ENCODE measurements at regions not wholly inside any gene's neighbourhood (a gene's known extent, or its start where the extent isn't known, plus 50 kb on each side); places are given as distances from the start of the nearest gene placed in this dataset.
"Not testable (repeated sequence)": the region's sequence is repeated elsewhere in the genome, so short reads cannot be mapped to it uniquely, and the experiment has no call there.

GRCh38 chr3:80897005-80897404 lies 864.4 kb downstream of the GBE1 start:
- not testable (repeated sequence) for DNase-seq

- DNase-seq, result no peak
Measured at GRCh38 chr3:80890571-80890970, 870.9 kb downstream of the GBE1 start.

DNA sequence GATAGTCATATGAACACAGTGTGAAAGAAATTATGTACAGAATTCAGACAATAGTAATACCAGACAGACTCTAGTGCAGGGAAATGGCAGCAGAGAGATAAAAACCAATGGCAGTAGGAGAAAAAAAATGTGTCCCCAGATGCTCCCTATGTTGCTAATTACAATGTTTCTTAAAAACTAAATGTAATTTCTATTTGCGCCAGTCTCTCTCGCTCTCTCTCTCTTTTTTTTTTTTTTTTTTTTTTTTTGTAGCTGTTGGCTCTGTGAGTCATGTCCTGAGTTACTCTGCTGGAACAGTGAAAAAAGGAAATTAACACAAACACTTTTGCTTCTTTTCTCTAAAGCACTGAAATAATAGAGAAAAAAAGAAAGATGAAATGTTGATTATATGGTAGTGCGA lies 871.9 kb downstream of the GBE1 start:
- no peak for DNase-seq

GRCh38 chr3:80870476-80871041 lies 890.9 kb downstream of the GBE1 start:
- no peak for DNase-seq

DNA sequence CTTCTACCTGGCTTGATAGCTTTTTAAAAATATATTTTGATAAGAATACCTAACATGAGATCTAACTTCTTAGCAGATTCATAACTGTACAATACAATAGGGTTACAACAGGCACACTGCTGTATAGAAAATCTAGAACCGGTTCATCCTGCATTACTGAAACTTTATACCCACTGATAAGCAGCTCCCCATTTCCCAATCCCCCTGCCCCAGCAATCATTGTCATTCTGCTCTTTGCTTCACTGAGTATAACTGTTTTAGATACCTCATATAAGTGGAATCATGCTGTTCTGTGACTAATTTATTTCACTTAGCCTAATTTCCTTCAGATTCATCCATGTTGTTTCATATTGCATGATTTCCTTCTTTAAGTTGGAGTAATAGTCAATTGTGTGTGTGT lies 906.0 kb downstream of the GBE1 start:
- no peak for DNase-seq

DNA sequence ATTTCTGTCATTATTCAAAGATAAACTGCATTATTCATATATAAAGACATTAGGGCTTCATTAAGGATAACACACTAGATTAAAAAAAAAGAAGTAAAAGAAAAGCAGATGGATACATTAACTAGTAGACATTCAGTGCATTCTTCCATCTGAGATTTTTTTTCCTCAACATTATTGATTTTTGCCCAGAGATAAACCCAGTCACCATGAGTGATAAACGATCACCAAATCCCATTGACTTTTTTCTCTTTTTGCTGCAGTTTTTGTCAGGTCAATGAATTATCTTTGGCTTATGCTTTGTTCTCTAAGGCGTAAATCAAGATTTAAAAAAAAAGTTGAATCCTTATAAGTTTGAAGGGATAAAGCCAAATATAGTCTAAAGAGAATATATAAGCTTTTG lies 925.0 kb downstream of the GBE1 start:
- no peak for DNase-seq

DNA sequence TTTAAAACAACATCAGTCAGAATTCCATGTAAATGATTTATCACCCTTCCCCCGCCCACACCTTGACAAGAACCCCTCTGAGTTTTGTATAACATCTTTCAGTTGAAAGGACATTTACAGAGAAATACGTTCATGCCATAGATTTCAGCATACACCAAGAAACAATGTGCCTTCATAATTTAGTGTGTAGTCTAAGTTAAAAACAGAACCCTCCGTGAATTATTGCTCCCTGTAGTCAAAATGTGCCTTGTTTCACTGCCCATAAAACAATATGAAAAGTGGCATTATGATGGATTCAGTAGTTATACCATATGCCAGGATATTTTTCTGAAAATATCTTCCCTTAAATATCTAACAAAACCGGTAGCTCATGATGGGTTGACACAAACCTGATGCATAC lies 953.9 kb downstream of the GBE1 start:
- no peak for DNase-seq

- no peak for DNase-seq
Measured at GRCh38 chr3:80806673-80807072, 954.8 kb downstream of the GBE1 start.

GRCh38 chr3:80788914-80789313 lies 972.5 kb downstream of the GBE1 start:
- no peak for DNase-seq

DNA sequence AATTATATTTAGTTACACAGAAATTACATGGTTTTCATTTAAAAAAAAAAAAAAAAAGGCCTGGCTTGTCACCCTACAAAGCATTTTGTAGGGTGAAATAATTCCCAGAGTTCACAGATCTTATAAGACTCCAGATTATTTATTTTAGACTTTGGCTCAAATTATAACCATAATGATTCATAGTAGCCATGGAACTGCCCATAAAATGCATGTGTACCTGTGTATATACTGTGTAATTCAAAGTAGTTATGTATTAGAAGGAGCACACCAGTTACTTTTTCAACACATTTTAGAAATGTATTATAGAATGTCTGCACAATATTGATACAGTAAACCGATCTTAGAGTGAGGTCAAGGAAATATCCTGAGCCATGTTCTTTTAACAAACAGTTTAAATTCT lies 975.6 kb downstream of the GBE1 start:
- no peak for DNase-seq

DNA sequence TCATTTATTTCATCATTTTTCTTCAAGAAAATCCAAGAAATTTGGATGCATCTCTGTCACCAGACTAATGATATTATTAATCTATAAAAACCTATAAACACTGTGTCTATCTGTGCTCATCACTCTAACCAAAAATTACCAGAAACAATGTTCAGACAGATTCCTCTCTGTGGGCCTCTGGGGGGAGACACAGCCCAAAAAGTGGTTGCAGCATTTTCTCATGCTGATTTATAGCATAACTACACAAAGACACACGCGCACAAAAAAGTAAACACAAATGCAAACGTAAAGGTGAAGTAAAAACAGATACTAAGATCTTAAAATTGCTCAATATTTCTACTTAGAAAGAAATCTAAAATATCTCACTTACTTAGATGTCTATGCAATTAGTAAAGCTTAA lies 976.0 kb downstream of the GBE1 start:
- no peak for DNase-seq

- DNase-seq, result no peak
Measured at GRCh38 chr3:80771085-80771484, 990.4 kb downstream of the GBE1 start.

DNA sequence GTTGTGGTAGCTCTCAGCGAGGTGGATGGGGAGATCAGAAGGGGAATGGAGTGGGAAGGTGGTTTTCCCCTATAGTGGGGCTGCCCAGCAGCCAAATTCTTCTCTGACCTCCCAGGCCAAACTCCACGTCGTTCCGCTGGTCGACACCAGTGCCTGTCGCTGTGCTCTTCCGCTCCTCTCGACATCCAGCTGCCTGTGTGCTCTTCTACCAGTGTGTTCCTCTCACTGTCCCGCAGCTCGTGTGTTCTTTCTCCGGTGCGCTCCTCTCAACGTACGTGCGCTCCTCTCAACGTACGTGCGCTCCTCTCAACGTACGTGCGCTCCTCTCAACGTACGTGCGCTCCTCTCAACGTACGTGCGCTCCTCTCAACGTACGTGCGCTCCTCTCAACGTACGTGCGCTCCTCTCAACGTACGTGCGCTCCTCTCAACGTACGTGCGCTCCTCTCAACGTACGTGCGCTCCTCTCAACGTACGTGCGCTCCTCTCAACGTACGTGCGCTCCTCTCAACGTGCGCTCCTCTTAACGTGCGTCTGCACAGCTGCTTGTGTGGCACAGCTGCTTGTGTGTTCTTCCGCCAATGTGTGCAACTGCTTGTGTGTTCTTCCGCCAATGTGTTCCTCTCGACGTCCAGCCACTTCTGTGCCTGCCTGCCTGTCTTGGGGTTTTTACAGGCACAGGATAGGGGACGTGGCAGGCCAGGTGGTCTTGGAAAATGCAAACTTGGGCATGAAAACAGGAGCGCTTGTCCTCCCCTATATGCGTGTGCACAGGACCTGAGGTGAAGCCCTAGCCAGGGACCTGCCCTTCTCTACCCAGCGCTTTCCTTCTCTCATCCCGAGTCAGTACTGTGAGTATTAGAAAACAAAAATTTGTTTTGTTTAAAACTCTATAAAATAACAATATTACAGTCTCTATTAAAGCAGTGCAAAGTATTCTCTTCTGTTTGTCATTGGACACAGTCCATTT lies 991.1 kb downstream of the GBE1 start:
- DNase-seq, result no peak

DNA sequence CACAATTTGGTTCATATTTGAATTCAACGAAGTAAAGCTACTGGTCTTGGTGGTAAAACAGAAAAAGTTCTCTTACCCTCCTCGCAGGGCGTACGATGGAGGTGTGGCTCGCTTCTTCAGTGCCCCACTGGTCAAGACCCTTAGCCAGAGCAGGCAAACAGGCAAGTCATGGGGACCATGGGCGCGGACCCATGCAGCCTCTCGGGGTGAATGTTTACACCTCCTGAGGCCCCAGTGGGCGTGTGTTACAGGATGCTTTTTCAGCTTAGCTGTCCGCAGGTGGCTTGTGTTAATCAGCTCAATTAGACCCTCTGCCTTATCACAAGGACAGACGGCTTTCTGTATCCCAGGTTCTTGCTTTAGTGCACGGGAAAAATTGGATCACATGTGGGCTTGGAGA lies 991.8 kb downstream of the GBE1 start:
- no peak for DNase-seq

DNA sequence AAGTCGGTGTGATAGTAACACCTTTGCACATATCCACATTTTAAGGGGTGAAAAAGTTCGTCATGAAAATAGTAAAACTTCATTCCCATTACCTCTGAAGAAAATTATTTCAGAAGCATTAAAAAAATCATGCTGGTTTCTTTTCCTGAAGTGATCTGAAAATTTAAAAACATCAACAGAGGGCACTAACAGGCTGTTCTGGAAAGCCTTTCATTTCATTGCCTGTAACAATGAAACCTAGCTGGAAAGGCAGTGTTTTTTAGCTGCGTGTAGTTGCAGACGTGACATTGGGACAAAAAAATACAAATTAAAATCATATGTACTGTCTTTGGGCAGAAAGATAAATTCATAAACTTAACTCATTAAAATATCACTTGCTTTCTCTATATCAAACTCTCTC lies 993.8 kb downstream of the GBE1 start:
- DNase-seq, result no peak

GRCh38 chr3:80754969-80755368 lies 987.2 kb upstream of the ROBO1 start:
- no peak for DNase-seq

DNA sequence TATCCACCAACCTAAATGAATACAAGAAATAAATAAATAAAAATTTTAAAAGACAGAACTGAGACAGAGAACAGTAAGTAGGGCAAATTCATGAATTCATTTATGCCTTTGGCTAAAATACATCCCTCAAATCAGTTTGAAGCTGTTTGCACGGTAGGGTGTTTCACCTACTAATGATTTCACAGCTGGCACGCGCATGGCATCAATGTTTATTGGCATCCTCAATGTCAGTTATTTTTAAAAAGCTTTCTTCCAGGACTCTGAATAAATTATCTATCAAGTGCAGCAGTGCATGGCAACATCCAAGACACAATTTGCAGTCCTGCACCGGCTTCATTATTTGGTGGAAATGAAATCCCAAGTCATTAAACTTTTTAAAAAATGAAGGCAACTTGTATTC lies 985.2 kb upstream of the ROBO1 start:
- no peak for DNase-seq

DNA sequence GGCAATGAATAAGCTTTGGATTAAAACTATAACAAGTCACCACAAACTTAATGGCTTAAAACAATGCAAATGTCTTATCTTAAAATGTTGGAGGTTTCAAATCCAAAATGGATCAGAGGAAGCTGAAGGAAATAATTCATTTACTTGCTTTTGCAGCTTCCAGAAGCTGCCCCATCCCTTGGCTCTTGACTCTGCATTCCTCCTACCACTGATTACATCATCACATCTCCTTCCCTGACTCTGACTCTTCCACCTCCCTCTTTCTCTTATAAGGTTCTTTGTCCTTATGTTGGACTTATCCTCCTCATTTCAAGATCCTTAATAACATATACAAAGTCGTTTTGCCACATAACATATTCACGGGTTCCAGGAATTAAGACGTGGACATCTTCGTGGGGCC lies 982.8 kb upstream of the ROBO1 start:
- DNase-seq, result no peak

GRCh38 chr3:80734920-80735319 lies 967.1 kb upstream of the ROBO1 start:
- no peak for DNase-seq

DNA sequence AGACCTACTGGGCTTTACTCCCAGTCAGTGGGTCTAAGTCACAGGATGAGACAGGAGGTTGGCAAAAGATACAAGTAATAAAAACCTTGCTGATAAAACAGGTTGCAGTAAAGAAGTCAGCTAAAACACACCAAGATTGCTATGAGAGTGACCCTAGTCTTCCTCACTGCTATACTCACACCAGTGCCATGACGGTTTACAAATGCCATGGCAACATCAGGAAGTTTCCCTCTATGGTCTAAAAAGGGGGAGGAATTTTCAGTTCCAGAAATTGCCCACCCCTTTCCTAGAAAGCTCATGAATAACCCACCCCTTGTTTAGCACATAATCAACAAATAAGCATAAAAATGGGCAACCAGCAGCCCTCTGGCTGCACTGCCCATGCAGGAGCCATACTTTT lies 966.7 kb upstream of the ROBO1 start:
- no peak for DNase-seq

GRCh38 chr3:80733522-80734176 lies 965.9 kb upstream of the ROBO1 start:
- DNase-seq, result no peak

DNA sequence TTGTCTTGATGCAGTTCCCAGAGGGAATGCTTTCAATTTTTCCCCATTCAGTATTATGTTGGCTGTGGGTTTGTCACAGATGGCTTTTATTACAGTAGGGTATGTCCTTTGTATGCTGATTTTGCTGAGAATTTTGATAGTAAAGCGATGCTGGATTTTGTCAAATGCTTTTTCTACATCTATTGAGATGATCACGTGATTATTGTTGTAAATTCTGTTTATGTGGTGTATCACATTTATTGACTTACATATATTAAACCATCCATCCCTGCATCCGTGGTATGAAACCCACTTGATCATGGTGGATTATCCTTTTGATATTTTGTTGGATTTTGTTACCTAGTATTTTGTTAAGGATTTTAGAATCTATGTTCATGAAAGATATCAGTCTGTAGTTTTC lies 959.8 kb upstream of the ROBO1 start:
- DNase-seq, result not testable (repeated sequence)

- DNase-seq, result not testable (repeated sequence)
Measured at GRCh38 chr3:80709597-80710322, 942.0 kb upstream of the ROBO1 start.

Data from CD4-positive, alpha-beta T cell treated with Interleukin-4 for 4 hours (primary cell).